Lung (tissue), 11 donors: ENCODE measurements at regions not wholly inside any gene's neighbourhood (a gene's known extent, or its start where the extent isn't known, plus 50 kb on each side); places are given as distances from the start of the nearest gene placed in this dataset.

ENCODE experiments used
- ATAC-seq: fragments of 200-7000 bp; cut with Tn5 transposase; one replicate; pipeline ENCODE4 v1.9.1; 2020; ENCODE audit warnings: moderate number of reproducible peaks; ENCODE audit not compliant: insufficient read depth, low FRiP score
- DNase-seq, 3 donors: peaks; one replicate each; pipeline ENCODE4 v3.0.0-alpha.2; 2013 to 2017
- H3K27ac ChIP-seq, 2 donors: one replicate each; pipeline ENCODE4 v1.5.1; 2013; ENCODE audit warnings: mild to moderate bottlenecking in 2 of 2, moderate library complexity in 2 of 2, control low read depth in 1 of 2, inconsistent platforms in 1 of 2, low read depth in 1 of 2, low read length in 1 of 2
- H3K27me3 ChIP-seq, 3 donors: one replicate each; pipeline ENCODE4 v1.5.1; 2013; ENCODE audit warnings: low read length in 2 of 3; ENCODE audit not compliant: control insufficient read depth in 3 of 3, insufficient read depth in 3 of 3
- H3K36me3 ChIP-seq, 4 donors: one replicate each; pipeline ENCODE4 v1.5.1; 2013; ENCODE audit warnings: low read length in 4 of 4, mild to moderate bottlenecking in 1 of 4, moderate library complexity in 1 of 4; ENCODE audit not compliant: control insufficient read depth in 4 of 4, insufficient read depth in 4 of 4
- H3K4me1 ChIP-seq, 5 donors: one replicate each; pipeline ENCODE4 v1.5.1; 2013; ENCODE audit warnings: low read length in 5 of 5, mild to moderate bottlenecking in 2 of 5, moderate library complexity in 1 of 5; ENCODE audit not compliant: control insufficient read depth in 5 of 5, insufficient read depth in 5 of 5
- H3K4me3 ChIP-seq: one replicate; pipeline ENCODE4 v1.5.1; 2013; ENCODE audit warnings: mild to moderate bottlenecking, control low read depth, moderate library complexity
- H3K9ac ChIP-seq, 2 donors: one replicate each; pipeline ENCODE4 v1.5.1; 2013; ENCODE audit warnings: low read length in 2 of 2, control low read depth in 1 of 2; ENCODE audit not compliant: insufficient read depth in 1 of 2
- H3K9me3 ChIP-seq, 4 donors: one replicate each; pipeline ENCODE4 v1.5.1; 2013; ENCODE audit warnings: low read length in 3 of 4, mild to moderate bottlenecking in 1 of 4, moderate library complexity in 1 of 4; ENCODE audit not compliant: control insufficient read depth in 4 of 4, insufficient read depth in 3 of 4
- CTCF ChIP-seq: IDR thresholded peaks from 2 replicates; pipeline ENCODE4 v1.5.1; 2012; ENCODE audit warnings: mild to moderate bottlenecking; ENCODE audit errors: control extremely low read depth, extremely low read depth
- WGBS, 2 donors: extraction: QIAGEN DNeasy Blood & Tissue Kit; methylation state at CpG; one replicate each; pipeline ENCODE4 v1.1.7; 2013; 5-methylcytosine and 5-hydroxymethylcytosine counted together
- donor health status: control.
- donor health status: control.
- donor health status: Bipolar disorder and iron deficiency.
- donor health status: healthy.
- donor health status: DM: yes; HTN: yes; CAD: no.

- no peaks in the 10 kb centered on the region for H3K27me3 ChIP-seq
- no peak overlapping the region for H3K27ac ChIP-seq
- no peaks in the 10 kb centered on the region for H3K36me3 ChIP-seq
- no peaks in the 10 kb centered on the region for H3K4me1 ChIP-seq
- no peak for ATAC-seq
- no peak for DNase-seq
- H3K9ac ChIP-seq = no peak overlapping the region
- H3K9me3 ChIP-seq = peaks cover 0 to 11% (median 6%) of the 10 kb centered on the region in 4 donors
- no peak for TF ChIP-seq CTCF
- no peak overlapping the region for H3K4me3 ChIP-seq
These were observed 251.2 kb upstream of the FBXL7 start for GRCh38 chr5:15248731-15249130.

GRCh38 chr5:15245913-15246312, 254.1 kb upstream of the FBXL7 start:
- DNase-seq (no peak), ATAC-seq (no peak)
- Histone ChIP-seq H3K27ac (no peak overlapping the region), H3K27me3 (no peaks in the 10 kb centered on the region), H3K4me3 (no peak overlapping the region), H3K9me3 (peaks cover 0 to 11% (median 6%) of the 10 kb centered on the region in 4 donors), H3K9ac (no peak overlapping the region), H3K4me1 (no peaks in the 10 kb centered on the region), H3K36me3 (no peaks in the 10 kb centered on the region)
- no peak for TF ChIP-seq CTCF
- WGBS, 2 donors = 85 to 94% methylated on average over 1 of the region's 1 CpG

GRCh38 chr5:15243301-15244020, 256.5 kb upstream of the FBXL7 start:
- no peak overlapping the region for H3K4me3 ChIP-seq
- ATAC-seq = no peak
- H3K36me3 ChIP-seq = no peaks in the 10 kb centered on the region
- no peaks in the 10 kb centered on the region for H3K27me3 ChIP-seq
- H3K4me1 ChIP-seq = no peaks in the 10 kb centered on the region
- H3K27ac ChIP-seq = no peak overlapping the region
- no peak for DNase-seq
- no peak for TF ChIP-seq CTCF
- H3K9me3 ChIP-seq = peaks cover 2 to 11% (median 8%) of the 10 kb centered on the region in 4 donors
- no peak overlapping the region for H3K9ac ChIP-seq
- WGBS, 2 donors = 89 to 91% methylated on average over 4 of the region's 4 CpGs
